Loucy (cell line): ENCODE measurements at regions not wholly inside any gene's neighbourhood (a gene's known extent, or its start where the extent isn't known, plus 50 kb on each side); places are given as distances from the start of the nearest gene placed in this dataset.

Experiments
- CTCF ChIP-seq: fragments of 200-600 bp; sonication (generic); conservative IDR thresholded peaks from 2 replicates; pipeline ENCODE4 v1.5.1; 2014; ENCODE audit warnings: mild to moderate bottlenecking, antibody characterized with exemption, low read length
- EZH2phosphoT487 ChIP-seq: fragments of 200-600 bp; IDR thresholded peaks from 2 replicates; pipeline ENCODE4 v1.6.1; 2018; ENCODE audit warnings: antibody characterized with exemption, mild to moderate bottlenecking, moderate library complexity, borderline replicate concordance

- TF ChIP-seq CTCF (no peak), EZH2phosphoT487 (no peak)
Measured at GRCh38 chrX:35507701-35508100, 290.4 kb upstream of the MAGEB16 start.
